Adrenal gland (tissue), 9 donors: ENCODE measurements at regions not wholly inside any gene's neighbourhood (a gene's known extent, or its start where the extent isn't known, plus 50 kb on each side); places are given as distances from the start of the nearest gene placed in this dataset.

Experiments
- DNase-seq, 7 donors: peaks; one replicate each; pipeline ENCODE4 v3.0.0-alpha.2; 2019 to 2020
- H3K27ac ChIP-seq, 5 donors: fragments of 200-600 bp; sonication (generic) in 4 of 5; 1 replicate in 3 of 5; 2 replicates in 2 of 5; pipeline versions ENCODE4 v1.5.1 to v1.8.0; 2016 to 2020; ENCODE audit warnings: mild to moderate bottlenecking in 1 of 5
- H3K27me3 ChIP-seq: fragments of 200-600 bp; 2 replicates; pipeline ENCODE4 v1.8.0; 2021
- H3K36me3 ChIP-seq, 2 donors: fragments of 200-600 bp; replicated peaks in 1 of 2; 1 replicate in 1 of 2; 2 replicates in 1 of 2; pipeline versions ENCODE4 v1.5.1 to v1.8.0; 2018 to 2022
- H3K4me1 ChIP-seq, 2 donors: fragments of 200-600 bp; replicated peaks in 1 of 2; 1 replicate in 1 of 2; 2 replicates in 1 of 2; pipeline versions ENCODE4 v1.5.1 to v1.8.0; 2018 to 2021
- H3K4me3 ChIP-seq, 4 donors: fragments of 200-600 bp; sonication (generic) in 3 of 4; one replicate each; pipeline ENCODE4 v1.5.1; 2016 to 2018
- H3K9me3 ChIP-seq, 3 donors: fragments of 200-600 bp; sonication (generic) in 1 of 3; replicated peaks in 1 of 3; 1 replicate in 2 of 3; 2 replicates in 1 of 3; pipeline versions ENCODE4 v1.5.1 to v1.8.0; 2016 to 2021
- POLR2A ChIP-seq, 2 donors: fragments of 450-650 bp; IDR thresholded peaks; one replicate each; pipeline ENCODE4 v1.6.1; 2017; ENCODE audit warnings: antibody characterized with exemption in 2 of 2, mild to moderate bottlenecking in 2 of 2, moderate library complexity in 1 of 2
- WGBS, 4 donors: extraction: QIAGEN DNeasy Blood & Tissue Kit in 2 of 4; methylation state at CpG; one replicate each; pipeline versions ENCODE4 v1.1.5 to v1.1.7; 2013 to 2017; 5-methylcytosine and 5-hydroxymethylcytosine counted together
- intact Hi-C, 2 donors: fragments of 100-400 bp; cut with DNase I; formaldehyde crosslinking; loops; one replicate each; pipeline versions ENCODE4 v1.14.1 to v1.15.0; 2022 to 2023
- TF ChIP-seq, protein P1 (sequence below), 6 experiments: fragments of 450-650 bp in 4 of 6; fragments of 200-600 bp in 2 of 6; sonication (generic) in 1 of 6; IDR thresholded peaks; 1 replicate in 5 of 6; 2 replicates in 1 of 6; pipeline versions ENCODE4 v1.5.1 to v1.8.0; 2016 to 2021; ENCODE audit warnings: antibody characterized with exemption in 6 of 6, mild to moderate bottlenecking in 2 of 6, moderate library complexity in 1 of 6
- donor health status: healthy with polysubstance abuse.
- donor health status: Bipolar disorder and iron deficiency.
- donor health status: DM: yes; HTN: yes; CAD: no.
- donor health status: DM: no; HTN: no; CAD: no.
- donor health status: DM: no; HTN: no; CAD: no.

DNA sequence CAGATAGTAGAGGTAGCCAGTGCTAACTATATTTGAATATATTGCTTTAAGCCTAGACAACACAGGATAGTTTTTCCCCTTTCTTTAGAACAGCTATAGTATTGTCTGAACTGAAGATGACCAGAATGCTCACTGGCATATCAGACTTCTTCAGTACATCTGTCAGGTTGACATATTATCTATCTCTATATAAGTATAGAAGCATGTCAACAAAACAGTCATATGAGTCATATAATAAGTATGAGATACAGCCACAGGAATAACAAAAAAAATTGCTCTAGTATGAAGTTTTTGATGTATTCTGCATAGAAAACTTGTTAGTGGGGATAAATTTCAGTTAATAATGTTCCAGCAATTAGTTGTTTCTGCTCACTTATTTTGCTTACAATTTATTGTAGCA lies 767.7 kb downstream of the LRFN5 start:
- Histone ChIP-seq H3K27me3 (no peaks in the 10 kb centered on the region), H3K9me3 (no peaks in the 10 kb centered on the region), H3K4me3 (no peak overlapping the region), H3K36me3 (no peaks in the 10 kb centered on the region), H3K4me1 (no peaks in the 10 kb centered on the region), H3K27ac (no peak overlapping the region)
- intact Hi-C loops: no loop called here
- no peak for TF ChIP-seq POLR2A (IDR thresholded peaks at IDR 0.05)
- TF ChIP-seq, protein P1, sequence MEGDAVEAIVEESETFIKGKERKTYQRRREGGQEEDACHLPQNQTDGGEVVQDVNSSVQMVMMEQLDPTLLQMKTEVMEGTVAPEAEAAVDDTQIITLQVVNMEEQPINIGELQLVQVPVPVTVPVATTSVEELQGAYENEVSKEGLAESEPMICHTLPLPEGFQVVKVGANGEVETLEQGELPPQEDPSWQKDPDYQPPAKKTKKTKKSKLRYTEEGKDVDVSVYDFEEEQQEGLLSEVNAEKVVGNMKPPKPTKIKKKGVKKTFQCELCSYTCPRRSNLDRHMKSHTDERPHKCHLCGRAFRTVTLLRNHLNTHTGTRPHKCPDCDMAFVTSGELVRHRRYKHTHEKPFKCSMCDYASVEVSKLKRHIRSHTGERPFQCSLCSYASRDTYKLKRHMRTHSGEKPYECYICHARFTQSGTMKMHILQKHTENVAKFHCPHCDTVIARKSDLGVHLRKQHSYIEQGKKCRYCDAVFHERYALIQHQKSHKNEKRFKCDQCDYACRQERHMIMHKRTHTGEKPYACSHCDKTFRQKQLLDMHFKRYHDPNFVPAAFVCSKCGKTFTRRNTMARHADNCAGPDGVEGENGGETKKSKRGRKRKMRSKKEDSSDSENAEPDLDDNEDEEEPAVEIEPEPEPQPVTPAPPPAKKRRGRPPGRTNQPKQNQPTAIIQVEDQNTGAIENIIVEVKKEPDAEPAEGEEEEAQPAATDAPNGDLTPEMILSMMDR (IDR thresholded peaks at IDR 0.05): no peak
- DNase-seq: no peak

DNA sequence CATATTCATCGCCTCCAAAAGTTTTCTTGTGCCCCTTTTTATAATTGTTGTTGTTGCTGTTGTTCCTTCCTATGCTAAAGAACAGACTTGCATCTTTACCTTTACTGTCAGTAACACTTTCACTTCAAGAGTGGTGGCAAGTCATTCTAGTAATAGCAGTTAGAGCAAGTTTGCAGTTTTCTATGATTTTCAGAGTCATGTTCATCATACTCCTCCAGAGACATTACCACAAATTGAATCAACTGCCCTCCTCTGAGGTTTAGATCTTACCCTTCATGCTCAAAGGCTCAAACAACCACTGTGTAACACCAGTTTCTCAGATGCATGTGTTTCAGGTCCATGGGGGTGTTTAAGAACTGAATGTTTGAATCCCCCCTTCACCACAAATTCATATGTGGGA lies 763.4 kb downstream of the LRFN5 start:
- Histone ChIP-seq H3K9me3 (no peaks in the 10 kb centered on the region), H3K4me3 (no peak overlapping the region), H3K27ac (no peak overlapping the region), H3K4me1 (no peaks in the 10 kb centered on the region), H3K27me3 (no peaks in the 10 kb centered on the region), H3K36me3 (no peaks in the 10 kb centered on the region)
- WGBS, 4 donors: 37 to 89% (median 78%) methylated on average over 1 of the region's 1 CpG
- no peak for DNase-seq
- no peak for TF ChIP-seq POLR2A (IDR thresholded peaks at IDR 0.05)
- TF ChIP-seq, protein P1 (IDR thresholded peaks at IDR 0.05): no peak
- intact Hi-C loops: no loop called here

DNA sequence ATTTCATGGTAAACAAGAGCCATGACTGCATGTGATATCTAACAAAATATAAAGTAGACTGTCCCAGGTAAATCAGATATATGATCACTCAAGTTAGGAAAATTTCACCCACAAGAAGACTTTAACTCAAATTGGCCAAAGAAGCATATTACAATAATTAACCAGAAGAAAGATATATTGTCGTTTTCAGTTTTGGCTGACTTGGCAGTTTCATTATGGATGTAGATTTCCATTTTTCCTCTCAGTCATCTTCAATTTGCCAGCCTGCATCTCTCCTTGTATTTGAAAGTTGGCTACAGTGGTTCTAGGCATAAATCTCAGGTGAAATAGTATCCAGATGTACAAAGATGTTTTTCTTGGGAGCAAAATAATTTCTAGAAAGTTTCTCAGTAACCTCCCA lies 761.6 kb downstream of the LRFN5 start:
- Histone ChIP-seq H3K9me3 (no peaks in the 10 kb centered on the region), H3K27ac (no peak overlapping the region), H3K4me1 (no peaks in the 10 kb centered on the region), H3K4me3 (no peak overlapping the region), H3K27me3 (no peaks in the 10 kb centered on the region), H3K36me3 (no peaks in the 10 kb centered on the region)
- WGBS, 4 donors: 67 to 73% (median 72%) methylated on average over 1 of the region's 1 CpG
- no peak for DNase-seq
- TF ChIP-seq, protein P1 (IDR thresholded peaks at IDR 0.05): no peak
- no peak for TF ChIP-seq POLR2A (IDR thresholded peaks at IDR 0.05)
- intact Hi-C loops: no loop called here

DNA sequence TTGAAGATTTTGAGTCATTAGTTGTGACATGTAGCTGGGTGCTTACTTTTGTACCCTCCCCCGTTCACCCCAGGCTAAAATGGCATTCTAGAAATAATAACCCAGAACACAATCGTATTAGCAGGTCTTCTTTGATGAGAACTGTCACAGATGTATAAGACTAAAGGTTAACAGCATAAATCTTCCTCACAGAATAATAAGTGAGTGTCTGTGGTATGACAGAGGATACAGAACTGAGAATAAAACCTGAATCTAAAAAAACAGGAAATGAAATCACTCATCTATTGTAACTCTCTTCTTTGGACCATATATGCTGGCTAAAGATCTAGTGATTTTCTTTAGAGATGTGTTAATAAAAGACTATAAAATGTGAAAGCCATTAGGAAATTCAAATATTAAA lies 746.6 kb downstream of the LRFN5 start:
- no peaks in the 10 kb centered on the region for H3K9me3 ChIP-seq
- no peaks in the 10 kb centered on the region for H3K4me1 ChIP-seq
- no peak overlapping the region for H3K27ac ChIP-seq
- H3K4me3 ChIP-seq: no peak overlapping the region
- 46 to 59% (median 52%) methylated on average over 2 of the region's 2 CpGs for whole genome bisulfite sequencing, 4 donors
- DNase-seq: no peak
- intact Hi-C loops: no loop called here
- TF ChIP-seq, protein P1 (IDR thresholded peaks at IDR 0.05): no peak
- no peak for TF ChIP-seq POLR2A (IDR thresholded peaks at IDR 0.05)
- no peaks in the 10 kb centered on the region for H3K36me3 ChIP-seq
- H3K27me3 ChIP-seq: no peaks in the 10 kb centered on the region
